SW480 (cell line): ENCODE measurements at regions not wholly inside any gene's neighbourhood (a gene's known extent, or its start where the extent isn't known, plus 50 kb on each side); places are given as distances from the start of the nearest gene placed in this dataset.
A peak's percentile ranks its signal among the peaks of the same experiment; 100 is the strongest.
"Not testable (repeated sequence)": the region's sequence is repeated elsewhere in the genome, so short reads cannot be mapped to it uniquely, and the experiment has no call there.

ENCODE experiments used
- DNase-seq: peaks from one replicate; pipeline ENCODE4 v3.0.0-alpha.2; 2016; ENCODE audit warnings: low spot score

- DNase-seq, result no peak
Observed at GRCh38 chr21:38041493-38041892, 125.2 kb upstream of the KCNJ6 start.

DNA sequence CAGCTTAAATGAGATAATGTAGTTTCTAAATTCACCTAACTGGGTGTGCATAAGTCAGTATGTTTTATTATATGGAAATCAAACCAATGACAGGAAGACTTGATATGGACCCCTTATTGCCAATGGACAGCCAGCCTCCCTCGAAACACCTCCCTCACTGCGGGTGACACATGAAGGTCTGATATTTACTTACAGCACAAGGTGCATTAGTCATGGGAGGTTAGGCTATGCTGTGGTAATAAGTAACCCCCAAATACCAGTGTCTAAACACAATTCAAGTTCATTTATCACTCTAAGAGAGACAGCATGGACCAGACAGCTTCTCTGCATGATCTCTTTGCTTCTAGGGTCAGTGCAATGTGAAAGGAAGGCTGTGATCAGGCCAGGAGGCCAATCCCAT is 126.0 kb upstream of the KCNJ6 start:
- DNase-seq, result no peak

- DNase-seq, result no peak
Observed at GRCh38 chr21:38048167-38048566, 131.9 kb upstream of the KCNJ6 start.

GRCh38 chr21:38054334-38054733 is 138.1 kb upstream of the KCNJ6 start:
- DNase-seq, result no peak

GRCh38 chr21:38056481-38056880 is 140.2 kb upstream of the KCNJ6 start:
- DNase-seq, result no peak

- no peak for DNase-seq
Observed at GRCh38 chr21:38057626-38058025, 141.4 kb upstream of the KCNJ6 start.

DNA sequence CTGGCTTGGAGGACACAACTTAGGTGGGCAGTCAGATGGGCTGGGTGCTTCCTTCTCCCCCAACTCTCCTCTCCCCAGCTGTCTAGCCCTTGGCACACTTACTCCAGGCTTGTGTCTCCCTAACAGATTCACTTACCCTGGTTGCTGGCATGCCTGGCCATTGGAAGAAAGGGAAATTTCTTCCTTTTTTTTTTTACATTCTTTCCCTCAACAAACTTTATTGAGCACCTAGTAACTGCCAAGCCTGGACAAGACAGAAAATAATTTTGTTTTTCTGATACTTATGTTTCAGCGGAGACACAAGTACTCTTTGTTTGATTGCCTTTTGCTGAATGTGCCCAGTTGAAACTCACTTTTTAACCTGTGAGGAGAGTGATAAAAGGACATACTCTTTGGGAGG is 144.3 kb upstream of the KCNJ6 start:
- DNase-seq, result no peak

DNA sequence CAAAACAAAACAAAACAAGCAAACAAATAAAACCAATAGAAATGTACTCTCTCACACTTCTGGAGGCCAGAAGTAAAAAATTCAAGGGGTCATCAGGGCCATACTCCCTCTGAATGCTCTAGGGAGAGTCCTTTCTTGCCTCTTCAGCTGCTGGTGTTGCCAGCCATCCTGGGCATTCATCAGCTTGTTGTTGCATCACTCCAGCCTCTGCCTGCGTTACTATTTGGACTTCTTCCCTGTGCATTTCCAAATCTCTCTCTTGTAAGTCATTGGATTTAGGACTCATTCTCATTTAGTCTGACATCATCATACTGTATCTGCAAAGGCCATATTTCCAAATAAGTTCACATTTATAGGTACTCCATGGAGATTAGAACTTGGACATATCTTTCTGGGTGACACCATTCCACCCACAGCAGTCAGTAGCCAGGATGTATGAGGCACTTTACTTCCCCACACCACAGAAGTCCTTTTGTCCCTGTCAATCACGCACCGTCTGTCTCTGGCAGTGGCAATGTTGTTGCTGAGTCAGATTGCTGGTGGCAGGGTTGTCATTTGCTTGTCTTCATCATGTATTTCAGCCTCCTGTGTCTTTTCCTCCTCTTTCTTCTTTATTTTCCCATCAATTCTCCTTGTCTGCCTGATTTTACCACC is 151.0 kb upstream of the KCNJ6 start:
- DNase-seq, result no peak

- DNase-seq, result no peak
Observed at GRCh38 chr21:38072489-38072888, 156.2 kb upstream of the KCNJ6 start.

DNA sequence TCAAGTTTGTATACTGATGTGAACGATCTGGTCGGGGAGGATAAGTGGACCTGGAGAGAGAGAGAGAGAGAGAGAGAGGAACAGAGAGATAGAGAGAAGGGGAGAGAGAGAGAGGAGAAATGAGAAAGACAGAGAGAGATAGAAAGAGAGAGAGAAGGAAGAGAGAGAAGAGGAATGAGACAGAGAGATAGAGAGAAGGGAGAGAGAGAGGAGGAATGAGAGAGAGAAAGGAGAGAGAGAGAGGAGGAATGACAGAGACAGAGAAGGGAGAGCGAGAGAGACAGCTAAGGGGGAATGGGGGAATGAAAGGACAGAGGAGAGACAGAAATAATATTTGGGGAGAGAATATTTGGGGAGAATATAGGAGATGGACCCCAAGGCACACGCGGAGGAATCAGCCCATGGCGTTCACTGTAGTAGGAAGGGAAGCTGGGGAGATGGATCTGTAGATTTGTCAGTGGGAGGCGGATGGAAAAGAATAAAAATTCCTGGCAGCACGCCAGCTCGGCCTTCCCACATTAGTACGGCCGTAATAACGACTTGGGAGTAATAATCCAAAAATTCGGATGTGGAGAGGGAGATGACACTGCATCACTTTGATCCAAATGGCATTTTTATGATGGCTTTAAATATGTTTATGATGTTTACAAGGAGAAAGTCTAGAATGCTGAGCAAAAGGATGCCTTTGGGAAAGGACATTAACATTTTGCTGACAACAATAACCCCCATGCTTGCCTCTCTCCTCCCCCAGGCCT is 159.8 kb upstream of the KCNJ6 start:
- DNase-seq, result peak; percentile 91

- no peak for DNase-seq
Observed at GRCh38 chr21:38077569-38077968, 161.3 kb upstream of the KCNJ6 start.

DNA sequence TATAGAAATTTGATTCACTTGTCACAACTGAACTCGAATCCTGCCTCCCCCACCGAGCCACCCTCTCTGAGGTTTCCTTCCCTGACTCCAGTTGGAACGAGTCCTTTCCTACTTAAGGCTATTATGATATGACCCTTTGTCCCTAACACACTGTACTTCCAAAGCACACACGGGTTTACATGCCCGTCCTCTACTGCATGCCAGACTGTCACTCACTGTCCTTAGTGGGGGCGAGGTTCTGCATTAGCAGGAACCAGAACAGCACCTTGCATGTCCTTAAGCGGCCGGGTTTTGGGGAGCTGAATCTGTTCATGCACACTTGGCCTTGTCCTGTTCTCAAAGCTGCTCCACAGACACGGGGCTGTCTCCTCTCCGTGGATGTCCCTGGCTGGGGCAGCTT is 164.6 kb upstream of the KCNJ6 start:
- no peak for DNase-seq

DNA sequence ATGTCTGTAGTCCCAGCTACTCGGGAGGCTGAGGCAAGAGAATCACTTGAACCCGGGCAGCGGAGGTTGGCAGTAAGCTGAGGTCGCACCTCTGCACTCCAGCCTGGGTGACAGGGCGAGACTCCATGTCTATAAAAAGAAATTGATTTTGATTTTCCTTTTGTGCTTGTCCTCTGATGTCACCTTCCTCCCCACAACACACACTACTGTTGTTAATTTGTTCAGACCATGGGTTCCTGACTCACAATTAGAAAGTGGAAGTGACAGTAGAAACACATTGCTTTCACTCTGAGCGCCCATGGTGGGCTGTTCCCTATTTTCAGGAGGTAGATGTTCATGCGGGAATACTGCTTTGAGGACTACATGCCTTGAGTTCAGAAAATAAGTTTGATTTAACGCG is 165.5 kb upstream of the KCNJ6 start:
- DNase-seq, result no peak

- no peak for DNase-seq
Observed at GRCh38 chr21:38082936-38083485, 166.8 kb upstream of the KCNJ6 start.

- DNase-seq, result no peak
Observed at GRCh38 chr21:38083535-38083934, 167.3 kb upstream of the KCNJ6 start.

DNA sequence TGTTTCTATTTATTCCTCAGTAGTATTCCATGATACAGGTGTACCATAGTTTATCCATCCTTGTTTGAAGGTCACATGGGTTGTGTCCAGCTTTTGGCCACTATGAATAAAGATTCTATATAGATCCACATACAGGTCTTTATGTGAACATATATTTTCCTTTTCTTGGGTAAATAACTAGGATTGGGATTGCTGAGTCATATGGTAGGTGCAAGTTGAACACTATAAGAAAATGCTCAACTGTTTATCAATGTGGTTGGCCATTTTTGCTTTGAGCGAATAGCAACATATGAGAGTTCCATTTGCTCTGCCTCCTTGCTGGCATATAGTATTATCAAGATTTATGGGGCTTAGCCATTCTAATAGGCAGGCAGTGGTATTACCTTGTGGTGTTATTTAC is 170.2 kb upstream of the KCNJ15 start:
- no peak for DNase-seq

DNA sequence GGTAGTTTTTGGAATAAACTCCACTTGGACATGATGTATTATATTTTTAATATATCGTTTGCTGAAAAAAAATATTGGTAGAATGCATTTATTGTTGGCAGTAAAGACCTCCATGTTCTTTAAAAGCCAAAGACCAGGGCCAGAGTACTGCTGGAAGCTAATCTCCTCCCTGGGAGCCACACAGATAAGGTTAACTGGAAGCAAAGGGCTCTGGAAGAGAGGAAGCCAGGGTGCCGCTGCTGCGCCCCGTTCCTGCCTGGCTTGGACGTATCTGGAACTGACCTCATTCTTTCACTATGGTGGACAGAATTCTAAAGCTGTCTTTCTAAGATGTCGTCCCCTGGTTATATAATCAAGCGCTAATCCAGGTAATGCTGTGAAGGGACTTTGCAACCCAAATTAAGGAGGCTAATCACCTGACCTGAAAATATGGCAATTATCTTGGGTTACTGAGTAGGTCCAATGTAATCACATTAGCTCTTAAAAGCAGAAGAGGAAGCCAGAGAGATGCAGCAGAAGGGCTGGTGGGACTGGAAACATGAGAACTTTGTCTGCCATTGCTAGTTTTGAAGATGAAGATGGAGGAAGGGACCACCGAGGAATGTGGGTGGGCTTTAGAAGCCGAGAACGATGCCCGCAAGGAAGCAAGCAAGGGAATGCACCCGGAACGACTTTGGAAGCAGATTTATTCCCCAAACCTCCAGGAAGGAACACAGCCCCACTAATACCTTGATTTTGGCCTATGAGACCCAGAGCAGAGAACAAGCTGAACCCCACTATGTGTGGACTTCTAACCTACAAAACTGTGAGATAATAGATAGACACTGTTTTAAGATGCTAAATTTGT is 167.7 kb upstream of the KCNJ15 start:
- DNase-seq, result no peak

GRCh38 chr21:38089763-38090046 is 167.1 kb upstream of the KCNJ15 start:
- DNase-seq, result no peak

DNA sequence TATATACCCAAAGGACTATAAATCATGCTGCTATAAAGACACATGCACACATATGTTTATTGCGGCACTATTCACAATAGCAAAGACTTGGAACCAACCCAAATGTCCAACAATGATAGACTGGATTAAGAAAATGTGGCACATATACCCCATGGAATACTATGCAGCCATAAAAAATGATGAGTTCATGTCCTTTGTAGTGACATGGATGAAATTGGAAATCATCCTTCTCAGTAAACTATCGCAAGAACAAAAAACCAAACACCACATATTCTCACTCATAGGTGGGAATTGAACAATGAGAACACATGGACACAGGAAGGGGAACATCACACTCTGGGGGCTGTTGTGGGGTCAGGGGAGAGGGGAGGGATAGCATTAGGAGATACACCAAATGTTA is 165.7 kb upstream of the KCNJ15 start:
- not testable (repeated sequence) for DNase-seq

GRCh38 chr21:38092051-38092450 is 164.7 kb upstream of the KCNJ15 start:
- no peak for DNase-seq

DNA sequence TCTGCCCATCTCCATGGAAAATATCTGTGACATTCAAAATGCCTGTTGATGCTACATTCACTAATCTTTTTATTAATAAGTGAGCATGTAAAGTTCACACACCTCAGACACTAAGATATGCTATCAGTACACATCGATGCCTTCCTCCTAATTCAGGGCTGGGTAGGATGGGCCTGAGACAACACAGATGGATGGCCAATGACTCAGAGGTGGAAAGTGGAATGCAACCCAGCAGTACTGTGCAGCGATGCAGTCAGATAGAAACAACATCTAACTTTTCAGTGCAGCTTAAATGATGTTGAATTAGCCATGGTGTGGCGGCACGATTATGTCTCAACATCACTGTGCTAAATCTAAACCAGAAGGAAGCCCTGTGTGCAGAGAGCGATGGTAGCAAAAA is 161.6 kb upstream of the KCNJ15 start:
- no peak for DNase-seq

DNA sequence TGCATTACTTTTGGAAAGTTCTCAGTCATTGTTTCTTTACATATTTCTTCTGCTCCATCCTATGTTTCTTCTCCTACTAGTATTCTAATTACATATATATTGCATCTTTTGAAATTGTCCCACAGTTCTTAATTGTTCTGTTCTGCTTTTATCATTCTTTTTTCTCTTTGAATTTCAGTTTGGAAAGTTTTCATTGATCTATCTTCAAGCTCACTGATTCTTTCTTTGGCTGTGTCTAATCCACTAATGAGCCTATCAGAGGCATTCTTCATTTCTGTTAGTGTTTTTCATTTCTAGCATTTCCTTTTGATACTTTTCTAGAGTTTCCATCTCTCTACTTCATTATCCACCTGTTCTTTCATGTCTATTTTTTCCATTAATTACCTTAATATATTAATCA is 159.0 kb upstream of the KCNJ15 start:
- no peak for DNase-seq

GRCh38 chr21:38112219-38112789 is 144.5 kb upstream of the KCNJ15 start:
- DNase-seq, result no peak
